Activated CD4-positive, alpha-beta T cell treated with anti-CD3 and anti-CD28 coated beads, Interleukin-2, amount 50 U/mL, for 16 hours (primary cell): ENCODE measurements at regions not wholly inside any gene's neighbourhood (a gene's known extent, or its start where the extent isn't known, plus 50 kb on each side); places are given as distances from the start of the nearest gene placed in this dataset.
"Not testable (repeated sequence)": the region's sequence is repeated elsewhere in the genome, so short reads cannot be mapped to it uniquely, and the experiment has no call there.

ENCODE experiments used
- DNase-seq: peaks from one replicate; pipeline ENCODE4 v3.0.0-alpha.2; 2020

DNA sequence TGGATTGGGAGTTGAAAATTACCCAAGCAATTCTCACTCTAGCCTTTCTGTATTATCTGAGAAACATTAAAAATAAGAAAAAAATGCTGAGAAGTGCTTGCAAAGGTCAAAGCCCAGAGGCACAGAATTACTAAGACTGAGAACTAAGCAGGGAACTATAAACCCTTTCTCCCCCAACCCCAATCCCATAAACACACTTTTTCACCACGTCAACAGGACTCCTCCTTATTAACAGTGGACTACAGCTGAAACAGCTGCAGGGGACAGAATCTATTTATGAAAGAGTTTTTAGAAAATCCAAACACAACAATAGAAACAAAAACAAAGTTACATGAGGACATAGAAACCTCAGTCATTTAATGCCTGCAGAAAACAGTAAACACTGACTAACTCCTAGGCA lies 984.1 kb downstream of the TRAM1L1 start:
- DNase-seq, result no peak

DNA sequence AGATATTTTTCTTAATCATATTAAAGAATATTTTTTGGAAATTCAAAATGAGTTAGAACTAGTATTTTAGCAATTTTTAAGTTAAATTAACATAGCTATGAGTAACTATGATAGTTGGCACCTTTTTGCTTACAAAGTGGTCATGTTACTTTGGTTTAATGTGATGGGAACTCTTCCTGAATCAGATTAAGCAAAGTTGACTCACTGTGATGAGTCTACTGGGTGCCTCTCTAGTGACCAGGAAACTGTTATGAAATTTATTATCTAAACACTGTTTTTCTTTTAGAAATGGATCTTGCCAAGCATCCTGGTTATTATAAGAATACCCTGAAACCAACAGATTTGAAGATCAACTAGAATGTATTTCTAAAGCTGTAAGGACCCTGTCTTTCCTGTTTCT lies 985.8 kb downstream of the TRAM1L1 start:
- no peak for DNase-seq

DNA sequence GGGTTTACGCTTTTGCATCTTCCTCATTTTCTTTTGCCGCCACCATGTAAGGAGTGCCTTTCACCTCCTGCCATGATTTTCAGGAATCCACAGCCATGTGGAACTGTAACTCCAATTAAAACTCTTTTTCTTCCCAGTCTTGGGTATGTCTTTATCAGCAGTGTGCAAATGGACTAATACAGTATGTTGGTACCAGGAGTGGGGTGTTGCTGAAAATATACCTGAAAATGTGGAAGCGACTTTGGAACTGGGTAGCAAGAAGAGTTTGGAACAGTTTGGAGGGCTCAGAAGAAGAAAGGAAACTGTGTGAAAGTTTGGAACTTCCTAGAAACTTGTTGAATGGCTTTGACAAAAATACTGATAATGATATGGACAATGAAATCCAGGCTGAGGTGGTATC lies 983.9 kb upstream of the NDST4 start:
- not testable (repeated sequence) for DNase-seq

DNA sequence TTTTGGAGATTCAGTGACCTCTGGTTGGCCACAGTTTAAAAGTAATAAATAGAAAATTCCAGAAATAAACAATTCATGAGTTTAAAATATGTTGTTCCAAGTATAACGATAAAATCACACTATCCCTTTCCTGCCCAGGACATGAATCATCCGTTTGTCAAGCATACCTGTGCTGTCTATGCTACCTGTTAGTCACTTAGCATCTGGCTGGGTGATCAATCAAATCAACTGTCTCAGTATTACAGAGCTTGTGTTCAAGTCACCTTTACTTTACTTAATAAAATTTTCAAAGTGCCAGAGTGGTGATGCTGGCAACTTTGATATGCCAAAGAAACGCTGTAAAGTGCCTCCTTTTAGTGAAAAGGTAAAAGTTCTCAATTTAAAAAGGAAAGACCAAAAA lies 979.5 kb upstream of the NDST4 start:
- no peak for DNase-seq

DNA sequence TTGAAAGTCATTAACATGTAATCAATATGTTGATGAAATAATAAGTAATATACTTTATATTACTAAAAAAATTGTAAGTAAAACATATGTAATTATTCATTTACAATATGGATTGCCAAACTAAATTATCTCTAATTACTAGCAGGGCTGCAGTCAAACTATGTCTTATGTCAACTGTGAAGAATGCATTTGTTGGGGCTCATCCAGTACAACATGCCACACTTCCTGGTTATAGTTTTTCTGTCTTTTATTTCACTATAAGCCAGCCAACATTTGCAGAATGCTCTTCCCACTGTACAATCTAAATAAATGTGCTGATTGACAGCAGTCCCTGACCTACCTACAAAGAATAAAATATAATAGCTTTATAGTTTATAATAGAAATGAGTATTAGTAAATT lies 975.4 kb upstream of the NDST4 start:
- no peak for DNase-seq

DNA sequence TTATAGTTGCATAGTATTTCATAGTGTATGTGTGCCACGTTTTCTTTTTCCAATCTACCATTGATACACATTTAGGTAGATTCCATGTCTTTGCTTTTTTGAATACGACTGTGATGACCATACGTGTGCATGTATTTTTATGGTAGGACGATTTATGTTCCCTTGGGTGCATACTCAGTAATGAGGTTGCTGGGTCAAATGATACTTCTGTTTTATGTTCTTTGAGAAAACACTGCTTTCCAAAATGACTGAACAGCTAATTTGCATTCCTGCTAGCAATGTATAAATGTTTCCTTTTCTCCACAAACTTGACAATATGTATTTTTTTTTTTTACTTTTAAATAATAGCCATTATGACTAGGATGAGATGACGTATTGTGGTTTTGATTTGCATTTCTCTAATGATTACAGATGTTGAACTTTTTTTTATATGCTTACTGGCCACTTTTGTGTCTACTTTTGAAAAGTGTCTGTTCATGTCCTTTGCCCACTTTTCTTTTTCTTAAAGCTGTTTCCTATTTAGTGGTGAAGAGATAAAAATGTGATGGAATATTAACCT lies 969.5 kb upstream of the NDST4 start:
- DNase-seq, result no peak

DNA sequence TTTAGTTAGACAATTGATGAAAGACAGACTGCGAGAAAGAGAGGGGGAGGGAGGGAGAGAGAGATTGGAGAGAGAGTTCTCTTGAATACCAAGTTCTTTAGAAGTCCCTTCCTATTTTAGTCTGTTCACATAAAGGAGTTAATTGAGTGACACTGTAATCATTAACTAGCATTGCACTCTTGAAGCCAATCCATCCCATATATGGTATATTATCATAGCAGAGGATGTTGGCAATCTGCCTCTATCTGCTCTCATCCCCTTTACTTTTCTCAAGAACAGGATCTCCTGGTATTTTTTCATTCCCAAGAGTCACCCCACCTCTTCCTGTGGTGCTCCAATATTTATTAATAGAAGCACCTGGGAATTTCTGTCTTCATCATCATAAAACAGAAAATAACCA lies 959.6 kb upstream of the NDST4 start:
- DNase-seq, result no peak

DNA sequence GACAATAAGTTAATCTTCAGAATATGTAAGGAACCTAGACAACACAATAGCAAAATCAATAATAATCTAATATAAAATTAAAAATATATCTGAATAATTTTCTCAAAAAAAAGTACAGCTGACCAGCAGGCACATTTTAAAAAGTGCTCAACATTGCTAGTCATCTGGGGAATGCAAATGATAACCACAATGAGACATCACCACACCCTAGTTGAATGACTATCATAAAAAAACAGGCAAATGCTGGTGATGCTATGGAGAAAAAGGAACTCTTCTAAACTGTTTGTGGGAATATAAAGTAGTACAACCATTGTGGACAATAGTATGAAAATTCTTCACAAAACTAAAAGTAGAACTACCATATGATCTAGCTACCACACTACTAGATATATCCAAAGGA lies 956.9 kb upstream of the NDST4 start:
- no peak for DNase-seq

DNA sequence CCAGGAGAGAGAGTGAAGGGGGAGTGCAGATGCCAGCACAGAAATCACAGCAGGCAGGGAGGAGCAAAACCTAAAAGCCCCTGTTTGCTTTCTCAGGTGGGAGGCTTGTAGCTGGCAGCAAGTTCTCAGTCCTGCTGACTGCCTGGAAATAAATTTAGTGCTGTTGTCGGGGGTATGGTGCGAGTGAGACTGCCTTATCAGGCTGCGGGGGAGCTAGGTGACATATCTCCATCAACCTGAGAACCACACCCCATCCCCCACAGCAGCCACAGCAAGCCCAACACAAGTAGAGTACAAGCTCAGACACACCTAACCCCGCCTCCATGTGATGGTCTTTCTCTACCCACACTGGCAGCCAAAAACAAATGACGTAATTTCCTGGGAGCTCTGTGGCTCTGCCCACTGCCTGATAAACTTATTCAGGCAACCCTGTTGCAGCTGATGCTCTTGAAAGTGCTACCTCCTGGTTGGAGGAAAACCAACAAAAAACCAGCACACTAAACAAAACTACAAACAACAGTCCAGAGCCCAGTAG lies 953.4 kb upstream of the NDST4 start:
- no peak for DNase-seq

DNA sequence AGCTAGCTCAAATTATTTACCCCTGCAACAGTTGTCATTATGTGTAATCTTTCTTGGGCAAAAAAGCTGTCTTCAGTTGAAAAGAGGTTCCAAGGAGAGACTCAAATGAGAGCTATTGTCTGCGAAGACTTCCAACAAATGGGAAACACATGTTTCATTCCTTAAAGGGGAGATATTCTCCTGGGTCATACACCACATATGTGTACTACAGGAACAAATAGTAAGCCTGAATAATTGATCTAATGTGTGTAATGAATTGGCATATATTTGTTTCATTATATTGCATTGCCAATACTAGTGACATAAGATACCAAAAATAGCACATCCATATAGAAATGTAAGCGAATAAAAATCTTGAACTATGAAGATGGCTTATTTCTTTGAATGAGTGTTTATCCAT lies 950.9 kb upstream of the NDST4 start:
- DNase-seq, result no peak

DNA sequence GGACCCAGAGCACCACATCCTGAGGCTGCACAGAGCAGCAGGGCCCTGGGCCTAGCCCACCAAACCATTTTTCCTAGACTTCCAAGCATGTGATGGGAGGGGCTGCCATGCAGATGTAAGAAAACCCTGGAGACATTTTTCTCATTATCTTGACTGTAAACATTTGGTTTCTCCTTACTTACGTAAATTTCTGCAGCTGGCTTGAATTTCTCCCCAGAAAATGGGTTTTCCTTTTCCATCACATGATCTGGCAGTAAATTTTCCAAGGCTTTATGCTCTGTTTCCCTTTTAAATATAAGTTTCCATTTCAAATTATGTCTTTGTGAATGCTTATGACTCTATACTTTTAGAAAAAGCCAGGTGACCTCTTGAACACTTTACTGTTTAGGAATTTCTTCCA lies 945.9 kb upstream of the NDST4 start:
- DNase-seq, result no peak

DNA sequence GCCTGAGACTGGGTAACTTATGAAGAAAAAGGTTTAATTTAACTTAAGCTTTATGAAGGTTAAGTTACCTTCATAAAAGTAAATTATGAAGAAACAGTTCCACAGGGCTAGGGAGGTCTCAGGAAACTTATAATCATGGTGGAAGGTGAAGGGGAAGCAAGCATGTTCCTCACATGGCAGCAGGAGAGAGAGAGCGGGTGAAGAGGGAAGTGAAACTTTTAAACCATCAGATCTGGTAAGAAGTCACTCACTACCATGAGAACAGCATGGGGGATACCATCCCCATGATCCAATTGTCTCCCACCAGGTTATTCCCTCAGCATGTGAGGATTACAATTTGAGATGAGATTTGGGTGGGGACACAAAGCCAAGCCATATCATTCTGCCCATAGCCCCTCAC lies 944.7 kb upstream of the NDST4 start:
- DNase-seq, result no peak

DNA sequence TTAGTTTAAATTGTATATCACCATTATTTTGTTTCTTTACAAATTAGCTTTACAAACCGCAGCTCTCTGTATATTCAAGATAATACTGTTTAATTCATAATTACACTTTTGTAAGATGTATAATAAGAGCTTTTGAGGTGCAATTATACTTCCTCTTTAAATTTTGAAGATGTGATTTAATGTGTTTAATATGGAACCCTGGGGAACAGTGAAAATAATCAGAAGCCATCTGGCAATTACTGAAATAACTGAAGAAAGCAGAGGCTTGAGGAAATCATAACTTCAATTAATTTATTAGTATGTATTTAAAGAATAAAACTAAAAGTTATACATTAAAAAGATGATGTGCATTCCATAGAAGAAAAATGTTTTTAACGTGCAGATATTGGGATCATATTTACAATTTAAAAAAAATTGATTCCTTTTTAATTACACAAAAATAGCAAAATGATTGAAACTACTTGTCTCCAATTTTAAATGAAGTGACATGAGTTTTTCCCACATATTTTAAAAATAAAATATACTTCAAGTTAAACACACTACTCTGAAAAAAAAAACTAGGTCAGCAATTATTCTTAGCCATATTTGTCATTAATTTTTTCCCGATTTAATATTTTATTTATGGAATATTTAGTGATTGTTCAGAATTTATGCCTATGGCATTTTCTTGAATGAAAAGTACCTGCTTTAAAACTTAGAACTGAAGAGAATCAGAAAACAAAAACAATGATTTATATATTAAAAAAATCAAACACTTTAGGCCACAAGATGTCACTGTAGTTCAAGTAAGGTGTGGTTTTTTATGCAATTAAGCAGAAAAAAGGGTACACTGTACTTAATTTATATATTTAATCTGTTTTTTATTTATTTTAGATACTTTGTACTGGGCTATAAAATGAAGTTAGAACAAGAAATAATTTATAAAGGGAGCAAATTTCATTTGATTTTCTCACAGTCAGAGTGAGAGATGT lies 942.7 kb upstream of the NDST4 start:
- no peak for DNase-seq

DNA sequence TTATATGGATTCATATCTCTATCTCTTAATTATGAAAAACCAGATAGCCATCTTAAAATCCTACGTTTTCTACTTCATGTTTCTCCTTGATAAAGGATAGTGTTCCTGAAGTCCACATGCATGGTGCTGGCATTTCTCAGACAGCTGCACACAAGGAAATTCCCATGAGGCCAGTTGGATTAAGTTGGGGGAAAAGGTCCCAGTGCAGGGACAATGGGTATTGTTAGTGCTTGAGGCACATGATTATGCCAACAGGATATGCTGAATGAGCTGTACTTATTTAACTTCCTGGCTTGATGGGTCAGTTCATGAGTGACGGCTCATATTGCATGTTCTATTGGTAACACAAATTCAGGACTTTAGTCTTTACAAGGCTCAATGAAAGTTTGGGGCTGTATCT lies 913.9 kb upstream of the NDST4 start:
- no peak for DNase-seq

DNA sequence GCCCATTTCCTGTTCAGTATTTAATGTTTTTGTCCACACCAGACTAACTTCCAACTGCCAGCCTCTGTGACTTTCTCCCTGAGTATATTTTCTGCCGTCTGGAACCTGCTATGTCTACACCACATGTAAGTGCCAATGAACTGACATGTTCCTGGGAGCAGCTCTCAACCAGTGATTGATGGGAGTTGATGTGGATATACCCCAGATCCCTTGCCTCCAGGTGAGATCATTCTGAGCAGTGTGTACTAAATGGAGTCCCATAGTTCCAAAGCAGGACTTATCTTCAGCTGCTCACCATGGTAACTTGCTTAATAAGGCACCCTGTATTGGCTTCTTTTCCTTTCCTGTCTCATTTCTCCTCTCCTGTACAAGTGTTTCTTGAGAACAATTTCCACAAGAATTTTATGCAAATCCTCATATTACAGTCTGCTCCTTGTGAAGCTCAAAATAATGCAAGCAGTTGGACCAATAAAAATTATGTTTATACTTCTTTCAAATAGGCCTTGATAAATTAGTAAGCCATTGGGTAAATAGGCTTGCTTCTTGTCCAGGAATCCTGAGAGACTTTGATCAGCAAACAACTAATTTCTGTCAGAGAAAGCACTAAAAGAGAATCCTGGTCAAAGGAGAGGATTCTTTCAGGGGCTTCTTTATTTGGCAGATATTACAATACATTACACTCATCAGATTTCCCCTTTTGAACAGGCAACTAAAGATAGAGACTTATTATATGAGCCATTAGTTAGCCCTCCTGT lies 911.7 kb upstream of the NDST4 start:
- DNase-seq, result no peak

DNA sequence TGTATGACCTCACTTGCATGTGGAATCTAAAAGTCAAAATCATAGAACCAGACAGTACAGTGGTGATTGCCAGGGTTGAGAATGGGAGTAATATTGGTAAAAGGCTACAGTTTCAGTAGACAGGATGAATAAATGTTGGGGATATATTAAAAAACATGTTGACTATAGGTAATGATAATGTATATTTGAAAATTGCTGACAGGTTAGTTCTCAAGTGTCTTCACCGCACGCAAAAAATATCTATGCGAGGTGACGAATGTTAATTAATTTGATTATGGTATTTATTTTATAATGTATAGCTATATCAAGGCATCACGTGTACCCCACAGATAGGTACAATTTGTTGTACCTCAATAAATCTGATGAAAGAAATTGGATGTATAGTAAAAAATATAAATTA lies 909.6 kb upstream of the NDST4 start:
- no peak for DNase-seq

DNA sequence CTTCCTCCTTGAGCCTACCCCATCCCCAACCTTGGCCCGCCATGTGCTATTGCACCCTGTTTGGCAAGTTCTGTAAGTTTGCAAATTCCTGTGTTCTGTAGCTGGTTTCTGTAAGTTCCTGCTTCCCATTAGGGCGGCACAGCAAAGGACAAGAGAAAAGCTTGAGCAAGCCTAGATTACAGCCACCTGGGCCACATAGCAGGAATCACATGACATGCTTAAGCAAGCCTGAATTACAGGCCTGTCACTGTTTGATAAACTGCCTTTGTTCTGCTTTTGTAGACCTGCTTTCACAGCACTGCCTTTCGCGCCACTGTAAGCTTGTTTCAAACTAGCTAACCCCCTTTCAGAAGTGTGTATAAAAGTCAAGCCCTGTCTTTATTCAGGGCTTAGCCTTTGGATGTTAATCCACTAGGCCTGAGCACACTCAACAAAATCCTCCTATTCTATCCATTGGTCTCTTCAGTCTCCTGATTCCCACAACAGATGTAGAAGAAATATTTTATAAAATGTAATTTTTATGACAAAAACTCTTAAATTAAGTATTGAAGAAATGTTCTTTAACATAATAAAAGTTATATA lies 906.8 kb upstream of the NDST4 start:
- no peak for DNase-seq

DNA sequence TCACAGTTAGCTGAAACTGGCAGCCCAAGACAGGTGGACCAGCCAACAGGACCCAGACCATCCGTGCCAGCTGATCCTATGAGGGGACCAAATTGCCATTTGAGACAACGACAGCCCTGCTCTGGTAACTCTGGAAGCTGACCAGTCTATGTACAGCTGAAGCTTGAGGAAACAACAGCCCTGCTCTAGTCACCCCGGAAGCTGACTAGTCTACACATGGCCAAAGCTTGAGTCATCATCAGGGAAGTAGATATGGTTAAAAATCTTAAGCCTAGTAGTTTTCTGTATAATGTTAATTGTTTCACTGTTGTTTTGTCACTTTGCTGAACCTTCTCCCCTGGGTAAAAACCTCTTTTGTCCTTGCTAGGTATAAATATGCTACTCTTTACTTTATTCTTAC lies 905.4 kb upstream of the NDST4 start:
- DNase-seq, result no peak

DNA sequence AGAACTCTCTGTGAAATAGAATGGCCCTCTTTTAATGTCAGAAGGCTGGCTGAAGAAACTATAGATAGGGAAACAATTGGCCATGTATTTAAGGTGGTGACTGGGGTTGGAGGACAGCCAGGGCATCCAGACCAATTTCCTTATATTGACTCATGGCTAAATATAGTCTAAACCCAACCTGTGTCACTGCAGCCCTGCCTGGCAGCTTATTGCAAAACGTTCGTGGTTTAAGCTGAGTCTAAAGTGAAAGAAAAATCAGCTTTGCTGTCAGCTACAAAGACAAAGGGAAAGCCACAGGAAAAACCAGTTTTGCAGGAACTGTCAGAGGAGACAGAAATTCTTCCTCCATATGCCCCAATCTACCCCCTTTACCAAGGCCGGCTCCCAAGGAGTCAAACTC lies 902.8 kb upstream of the NDST4 start:
- DNase-seq, result no peak

DNA sequence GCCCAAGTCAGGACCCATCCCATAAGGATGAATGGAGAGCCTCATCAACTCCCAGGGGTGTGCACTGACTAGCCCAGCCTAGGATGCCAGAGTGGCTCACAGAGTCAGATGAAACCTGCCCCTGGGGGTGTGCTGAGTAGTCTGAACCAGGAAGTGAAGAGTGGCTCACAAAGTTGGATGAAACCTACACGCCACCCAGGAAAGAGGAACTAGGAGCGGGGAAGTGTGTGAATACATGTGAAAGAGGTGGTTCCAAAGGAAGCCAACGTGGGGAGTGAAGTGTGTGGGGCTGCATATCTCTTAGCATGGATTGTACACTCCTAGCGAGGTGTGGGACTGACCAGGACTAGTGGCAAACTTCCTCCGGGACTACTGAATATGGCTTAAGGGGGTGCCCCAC lies 902.1 kb upstream of the NDST4 start:
- DNase-seq, result no peak

DNA sequence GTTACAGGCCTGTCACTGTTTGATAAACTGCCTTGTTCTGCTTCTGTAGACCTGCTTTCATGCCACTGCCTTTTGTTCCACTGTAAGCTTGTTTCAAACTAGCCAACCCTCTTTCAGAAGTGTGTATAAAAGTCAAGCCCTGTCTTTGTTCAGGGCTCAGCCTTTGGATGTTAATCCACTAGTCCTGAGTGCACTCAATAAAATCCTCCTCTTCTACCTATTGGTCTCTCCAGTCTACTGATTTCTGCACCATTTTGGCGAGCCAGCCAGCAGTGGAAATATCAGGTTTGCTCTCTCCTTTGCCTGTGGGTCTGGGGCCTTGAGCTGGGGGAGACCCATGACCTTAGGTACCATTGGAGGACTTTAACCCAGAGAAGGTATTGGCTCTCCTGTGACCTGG lies 901.6 kb upstream of the NDST4 start:
- DNase-seq, result no peak

DNA sequence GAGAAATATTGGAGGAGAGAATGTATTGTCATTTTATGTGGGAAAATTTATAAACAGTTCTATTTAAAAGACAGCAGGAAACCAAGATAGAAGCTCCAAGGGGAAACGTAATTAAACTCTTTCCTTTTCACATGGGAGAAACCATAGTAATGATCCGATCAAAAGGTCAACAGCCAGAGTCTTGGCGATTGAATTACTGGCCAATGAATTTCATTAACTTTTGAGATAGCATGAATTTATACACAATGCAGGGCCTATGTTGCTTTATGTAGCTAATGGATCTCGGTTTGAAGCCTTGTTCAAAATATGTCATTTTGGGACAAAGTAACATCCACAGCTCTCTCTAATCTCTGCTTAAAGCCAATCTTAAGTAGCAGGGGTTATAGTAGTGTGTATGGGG lies 897.5 kb upstream of the NDST4 start:
- no peak for DNase-seq

DNA sequence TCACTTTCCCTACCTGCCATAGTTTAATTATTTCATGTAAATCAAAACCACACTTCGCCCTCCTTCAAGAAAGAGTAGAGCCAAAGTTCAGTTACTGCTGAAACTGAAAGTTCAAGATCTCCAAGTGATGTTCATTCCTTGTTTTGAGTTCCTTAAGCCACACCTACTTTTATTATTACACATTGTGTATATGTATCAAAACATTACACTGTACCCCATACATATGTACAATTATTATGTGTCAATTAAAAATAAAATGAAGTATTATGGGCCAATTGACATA lies 892.3 kb upstream of the NDST4 start:
- DNase-seq, result no peak
